GM19239 (cell line): ENCODE measurements at regions not wholly inside any gene's neighbourhood (a gene's known extent, or its start where the extent isn't known, plus 50 kb on each side); places are given as distances from the start of the nearest gene placed in this dataset.
"Not testable (repeated sequence)": the region's sequence is repeated elsewhere in the genome, so short reads cannot be mapped to it uniquely, and the experiment has no call there.

ENCODE experiments used
- DNase-seq: peaks from one replicate; pipeline ENCODE4 v3.0.0; 2011; ENCODE audit warnings: low spot score; ENCODE audit not compliant: insufficient read length
- FAIRE-seq: peaks from 2 replicates; lab custom pipeline; 2011; peaks lifted over from hg19 to GRCh38; lab: Jason Lieb, UNC

GRCh38 chr12:127130506-127131124 is 1136.4 kb upstream of the TMEM132C start:
- FAIRE-seq: no peak
- DNase-seq: no peak

- DNase-seq: no peak
- FAIRE-seq: no peak
These were observed 1133.2 kb upstream of the TMEM132C start for GRCh38 chr12:127133675-127134335.

- not testable (repeated sequence) for FAIRE-seq, DNase-seq
These were observed 1126.0 kb upstream of the TMEM132C start for GRCh38 chr12:127140864-127141484.

- no peak for DNase-seq
These were observed 1124.0 kb upstream of the TMEM132C start for GRCh38 chr12:127143020-127143419.

GRCh38 chr12:127144770-127145169 is 1122.2 kb upstream of the TMEM132C start:
- FAIRE-seq: no peak
- no peak for DNase-seq

More at GRCh38 chr12:127143020-127143419, 1124.0 kb upstream of the TMEM132C start:
- FAIRE-seq: no peak

GRCh38 chr12:127145241-127145928 is 1121.6 kb upstream of the TMEM132C start:
- FAIRE-seq (no peak), DNase-seq (no peak)

- DNase-seq (no peak), FAIRE-seq (no peak)
These were observed 1120.8 kb upstream of the TMEM132C start for GRCh38 chr12:127145929-127146789.

- no peak for DNase-seq
- no peak for FAIRE-seq
These were observed 1119.8 kb upstream of the TMEM132C start for GRCh38 chr12:127146991-127147718.

GRCh38 chr12:127147724-127148123 is 1119.2 kb upstream of the TMEM132C start:
- no peak for FAIRE-seq

GRCh38 chr12:127148318-127148717 is 1118.7 kb upstream of the TMEM132C start:
- FAIRE-seq (no peak), DNase-seq (no peak)

More at GRCh38 chr12:127147724-127148123, 1119.2 kb upstream of the TMEM132C start:
- no peak for DNase-seq

GRCh38 chr12:127149226-127149964 is 1117.6 kb upstream of the TMEM132C start:
- DNase-seq (no peak), FAIRE-seq (no peak)

- no peak for DNase-seq
- no peak for FAIRE-seq
These were observed 1116.9 kb upstream of the TMEM132C start for GRCh38 chr12:127150028-127150427.

GRCh38 chr12:127150479-127150878 is 1116.5 kb upstream of the TMEM132C start:
- DNase-seq (no peak), FAIRE-seq (no peak)

- FAIRE-seq: no peak
These were observed 1116.0 kb upstream of the TMEM132C start for GRCh38 chr12:127150956-127151355.

GRCh38 chr12:127153996-127154395 is 1113.0 kb upstream of the TMEM132C start:
- no peak for DNase-seq
- FAIRE-seq: no peak

More at GRCh38 chr12:127150956-127151355, 1116.0 kb upstream of the TMEM132C start:
- DNase-seq: no peak

GRCh38 chr12:127154830-127155229 is 1112.1 kb upstream of the TMEM132C start:
- DNase-seq, FAIRE-seq: not testable (repeated sequence)

GRCh38 chr12:127155935-127156619 is 1110.9 kb upstream of the TMEM132C start:
- not testable (repeated sequence) for FAIRE-seq, DNase-seq
